Stimulated activated CD8-positive, alpha-beta memory T cell treated with anti-CD3 and anti-CD28 coated beads, Interleukin-15, amount 100 ng/mL, for 1 hour (primary cell): ENCODE measurements at regions not wholly inside any gene's neighbourhood (a gene's known extent, or its start where the extent isn't known, plus 50 kb on each side); places are given as distances from the start of the nearest gene placed in this dataset.

Experiments
- DNase-seq: peaks from one replicate; pipeline ENCODE4 v3.0.0-alpha.2; 2020; ENCODE audit warnings: low read depth

GRCh38 chr7:131610007-131610406 lies 53.6 kb upstream of the PODXL start:
- no peak for DNase-seq

- no peak for DNase-seq
These were observed 51.7 kb upstream of the PODXL start for GRCh38 chr7:131608116-131608500.

- no peak for DNase-seq
These were observed 51.1 kb upstream of the PODXL start for GRCh38 chr7:131607291-131608115.

GRCh38 chr7:131606346-131607290 lies 50.2 kb upstream of the PODXL start:
- DNase-seq: no peak
